Osteoblast (primary cell): ENCODE measurements at regions not wholly inside any gene's neighbourhood (a gene's known extent, or its start where the extent isn't known, plus 50 kb on each side); places are given as distances from the start of the nearest gene placed in this dataset.
A peak's percentile ranks its signal among the peaks of the same experiment; 100 is the strongest.

Experiments
- DNase-seq: peaks from one replicate; pipeline ENCODE4 v3.0.0; 2011; ENCODE audit warnings: low spot score, mixed read lengths; ENCODE audit not compliant: insufficient read length; ENCODE audit errors: missing footprints
- H2AFZ ChIP-seq: 2 replicates; pipeline ENCODE4 v1.6.0; 2011; ENCODE audit warnings: mild to moderate bottlenecking, low read length
- H3K27ac ChIP-seq: 2 replicates; pipeline ENCODE4 v1.5.1; 2011; ENCODE audit warnings: mild to moderate bottlenecking, low read depth, low read length, moderate library complexity
- H3K27me3 ChIP-seq: 2 replicates; pipeline ENCODE4 v1.6.0; 2012; ENCODE audit warnings: mild to moderate bottlenecking, control low read depth, inconsistent platforms, low read length, moderate library complexity; ENCODE audit not compliant: insufficient read depth
- H3K36me3 ChIP-seq: 2 replicates; pipeline ENCODE4 v1.5.1; 2011; ENCODE audit warnings: mild to moderate bottlenecking, low read length, control low read depth, moderate library complexity; ENCODE audit not compliant: insufficient read depth
- H3K4me1 ChIP-seq: 2 replicates; pipeline ENCODE4 v1.5.1; 2011; ENCODE audit warnings: mild to moderate bottlenecking, low read length, control low read depth, moderate library complexity; ENCODE audit not compliant: insufficient read depth
- H3K4me2 ChIP-seq: 2 replicates; pipeline ENCODE4 v1.6.0; 2011; ENCODE audit warnings: mild to moderate bottlenecking, low read length; ENCODE audit not compliant: insufficient read depth
- H3K4me3 ChIP-seq: fragments of 200-600 bp; sonication (generic); 3 replicates; pipeline ENCODE4 v1.5.1; 2012; ENCODE audit warnings: mild to moderate bottlenecking, low read length, inconsistent platforms; ENCODE audit not compliant: insufficient read depth
- H3K79me2 ChIP-seq: 2 replicates; pipeline ENCODE4 v1.6.0; 2012; ENCODE audit warnings: mild to moderate bottlenecking, low read length, control low read depth, inconsistent platforms; ENCODE audit not compliant: insufficient read depth
- H3K9me3 ChIP-seq: 2 replicates; pipeline ENCODE4 v1.5.1; 2011; ENCODE audit warnings: low read depth, low read length, control low read depth
- H4K20me1 ChIP-seq: 2 replicates; pipeline ENCODE4 v1.6.0; 2012; ENCODE audit warnings: mild to moderate bottlenecking, low read length, control low read depth; ENCODE audit not compliant: insufficient read depth
- TF ChIP-seq, protein P1 (sequence below): IDR thresholded peaks from 2 replicates; pipeline ENCODE4 v1.5.1; 2011; ENCODE audit warnings: mild to moderate bottlenecking, low read depth, low read length, moderate library complexity; ENCODE audit errors: extremely low read depth

DNA sequence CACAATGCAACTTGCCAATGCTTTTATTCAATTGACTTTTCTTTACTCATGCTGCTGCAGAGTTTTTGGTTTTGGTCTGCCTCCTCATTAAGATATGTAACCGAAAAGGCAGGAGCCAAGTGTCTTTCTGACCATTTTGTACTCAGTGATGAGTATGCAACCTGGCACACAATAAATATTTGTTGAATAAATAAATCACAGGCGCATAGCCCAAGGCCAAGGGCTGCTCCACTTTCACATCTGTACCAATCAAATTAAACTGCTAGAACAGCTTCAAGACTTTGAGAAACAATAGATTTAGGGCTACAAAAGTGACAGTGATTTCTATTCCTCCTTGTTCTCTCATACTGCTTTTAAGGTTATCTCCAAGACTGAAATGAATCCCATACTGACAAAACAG lies 828.2 kb downstream of the RNF144A start:
- Histone ChIP-seq H3K27me3 (no peaks in the 10 kb centered on the region), H3K27ac (no peak overlapping the region), H4K20me1 (no peaks in the 10 kb centered on the region), H3K4me3 (no peak overlapping the region), H2AFZ (no peak overlapping the region), H3K79me2 (no peaks in the 10 kb centered on the region), H3K4me2 (no peak overlapping the region), H3K36me3 (no peaks in the 10 kb centered on the region), H3K4me1 (no peaks in the 10 kb centered on the region), H3K9me3 (no peaks in the 10 kb centered on the region)
- no peak for DNase-seq
- TF ChIP-seq, protein P1, sequence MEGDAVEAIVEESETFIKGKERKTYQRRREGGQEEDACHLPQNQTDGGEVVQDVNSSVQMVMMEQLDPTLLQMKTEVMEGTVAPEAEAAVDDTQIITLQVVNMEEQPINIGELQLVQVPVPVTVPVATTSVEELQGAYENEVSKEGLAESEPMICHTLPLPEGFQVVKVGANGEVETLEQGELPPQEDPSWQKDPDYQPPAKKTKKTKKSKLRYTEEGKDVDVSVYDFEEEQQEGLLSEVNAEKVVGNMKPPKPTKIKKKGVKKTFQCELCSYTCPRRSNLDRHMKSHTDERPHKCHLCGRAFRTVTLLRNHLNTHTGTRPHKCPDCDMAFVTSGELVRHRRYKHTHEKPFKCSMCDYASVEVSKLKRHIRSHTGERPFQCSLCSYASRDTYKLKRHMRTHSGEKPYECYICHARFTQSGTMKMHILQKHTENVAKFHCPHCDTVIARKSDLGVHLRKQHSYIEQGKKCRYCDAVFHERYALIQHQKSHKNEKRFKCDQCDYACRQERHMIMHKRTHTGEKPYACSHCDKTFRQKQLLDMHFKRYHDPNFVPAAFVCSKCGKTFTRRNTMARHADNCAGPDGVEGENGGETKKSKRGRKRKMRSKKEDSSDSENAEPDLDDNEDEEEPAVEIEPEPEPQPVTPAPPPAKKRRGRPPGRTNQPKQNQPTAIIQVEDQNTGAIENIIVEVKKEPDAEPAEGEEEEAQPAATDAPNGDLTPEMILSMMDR, result no peak

DNA sequence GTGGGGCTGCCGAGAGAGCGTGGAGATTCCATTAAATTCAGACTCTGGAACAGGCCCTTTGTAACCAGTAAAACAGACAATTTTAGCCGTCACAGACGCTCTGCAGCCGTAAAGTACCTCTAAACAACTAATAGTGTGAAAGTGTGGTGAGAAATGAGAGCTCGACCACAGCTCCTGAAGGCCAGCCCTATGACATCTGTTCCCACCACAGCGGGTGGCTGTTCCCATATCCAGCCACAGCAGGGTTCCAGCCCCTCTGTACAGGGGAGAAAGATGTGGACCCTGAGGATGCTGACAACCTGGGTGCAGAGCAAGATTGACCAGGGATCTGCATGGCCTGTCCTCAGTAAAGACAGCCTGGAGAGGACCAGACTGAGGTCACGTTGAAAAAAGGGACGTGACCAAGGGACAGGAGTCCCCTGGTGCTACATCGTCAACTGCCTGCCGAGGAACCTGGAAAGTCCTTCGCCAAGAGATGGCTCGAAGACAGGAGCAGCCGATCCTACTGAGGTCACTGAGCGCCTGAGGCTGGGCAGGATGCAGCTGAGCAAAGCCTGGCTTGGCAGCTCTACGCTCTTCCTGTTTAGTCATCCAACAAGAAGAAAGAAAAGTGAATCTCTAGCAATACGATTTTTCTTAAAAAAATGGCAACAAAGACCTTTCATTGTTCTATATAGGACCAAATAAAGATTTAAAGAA lies 831.7 kb downstream of the RNF144A start:
- peak overlapping the region; percentile 12 for H2AFZ ChIP-seq
- H3K79me2 ChIP-seq, result no peaks in the 10 kb centered on the region
- H3K4me3 ChIP-seq, result no peak overlapping the region
- H4K20me1 ChIP-seq, result no peaks in the 10 kb centered on the region
- no peaks in the 10 kb centered on the region for H3K36me3 ChIP-seq
- no peak for DNase-seq
- H3K27ac ChIP-seq, result no peak overlapping the region
- H3K4me1 ChIP-seq, result no peaks in the 10 kb centered on the region
- H3K9me3 ChIP-seq, result no peaks in the 10 kb centered on the region
- H3K27me3 ChIP-seq, result no peaks in the 10 kb centered on the region
- H3K4me2 ChIP-seq, result no peak overlapping the region
- TF ChIP-seq, protein P1, result no peak

DNA sequence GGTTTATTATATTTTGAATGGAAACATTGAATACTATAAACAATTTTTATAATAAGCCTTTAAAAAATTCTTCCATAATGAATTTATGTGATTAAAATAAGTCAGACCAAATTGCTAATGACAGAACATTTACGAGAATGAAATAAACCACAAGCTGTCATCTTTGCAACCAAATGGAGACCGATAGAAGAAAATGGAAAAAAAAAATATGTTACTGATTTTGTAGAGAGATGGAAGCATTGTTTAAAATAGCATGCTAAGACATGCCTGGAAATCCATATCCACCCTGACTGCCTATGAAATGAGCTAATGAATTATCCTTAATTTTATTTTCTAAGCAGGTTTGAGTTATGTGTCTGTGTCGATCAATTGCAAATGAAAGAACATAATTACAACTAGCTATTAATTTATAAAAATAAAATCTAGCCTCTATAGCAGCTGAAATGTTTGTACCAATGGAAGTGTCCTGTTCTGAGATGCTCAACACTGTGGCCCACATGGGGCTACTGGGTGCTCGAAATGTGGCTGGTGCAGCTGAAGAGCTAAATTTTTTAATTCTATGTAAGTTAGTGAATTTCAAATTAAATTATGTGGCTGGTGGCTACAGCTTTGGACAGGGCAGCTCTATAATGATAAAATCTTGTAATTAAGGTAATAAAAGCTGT lies 832.8 kb downstream of the RNF144A start:
- Histone ChIP-seq H3K79me2 (no peaks in the 10 kb centered on the region), H3K27me3 (no peaks in the 10 kb centered on the region), H3K4me1 (no peaks in the 10 kb centered on the region), H3K27ac (no peak overlapping the region), H3K9me3 (no peaks in the 10 kb centered on the region), H4K20me1 (no peaks in the 10 kb centered on the region), H2AFZ (no peak overlapping the region), H3K4me3 (no peak overlapping the region), H3K4me2 (no peak overlapping the region), H3K36me3 (no peaks in the 10 kb centered on the region)
- no peak for DNase-seq
- TF ChIP-seq, protein P1, result no peak

GRCh38 chr2:7752291-7752690 lies 835.1 kb downstream of the RNF144A start:
- no peak for DNase-seq
- H3K4me2 ChIP-seq, result no peak overlapping the region
- H4K20me1 ChIP-seq, result no peaks in the 10 kb centered on the region
- H3K79me2 ChIP-seq, result no peaks in the 10 kb centered on the region
- TF ChIP-seq, protein P1, result no peak
- H3K9me3 ChIP-seq, result no peaks in the 10 kb centered on the region
- no peaks in the 10 kb centered on the region for H3K36me3 ChIP-seq
- H3K27ac ChIP-seq, result no peak overlapping the region
- no peaks in the 10 kb centered on the region for H3K4me1 ChIP-seq
- no peak overlapping the region for H2AFZ ChIP-seq
- H3K27me3 ChIP-seq, result no peaks in the 10 kb centered on the region
- no peak overlapping the region for H3K4me3 ChIP-seq
